ENCODE measurements at regions not wholly inside any gene's neighbourhood (a gene's known extent, or its start where the extent isn't known, plus 50 kb on each side); places are given as distances from the start of the nearest gene placed in this dataset.

DNA sequence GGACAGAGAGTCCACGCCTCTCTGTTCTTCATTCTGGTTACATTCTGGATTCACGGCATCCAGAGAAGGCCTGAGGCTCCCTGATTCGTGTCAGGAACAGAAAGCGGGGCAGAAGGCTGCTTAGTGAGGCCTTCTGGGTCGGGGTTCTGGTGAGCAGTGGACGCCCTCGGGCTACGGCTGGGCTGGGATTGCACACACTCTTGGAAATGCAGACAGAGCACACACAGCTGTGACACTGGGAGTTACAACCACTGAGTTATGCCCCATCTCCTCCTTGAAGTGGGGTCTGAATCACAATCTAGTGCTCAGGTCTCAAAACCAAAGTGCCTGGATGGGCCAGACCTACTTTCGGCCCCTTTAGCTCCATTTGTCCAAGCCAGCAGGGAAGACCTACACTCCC is 156.9 kb upstream of the GDF10 start:
- H3K27me3 ChIP-seq (replicated peaks; ENCODE audit: insufficient read depth): no peaks in the 10 kb centered on the region
- WGBS: 94% methylated on average over 9 of the region's 9 CpGs
- intact Hi-C loops (cut with DNase I): no loop called here
- H3K27ac ChIP-seq: no peak overlapping the region
- DNase-seq (ENCODE audit: low spot score): no peak
- no peak overlapping the region for H3K4me3 ChIP-seq
- no peak for TF ChIP-seq POLR2A (IDR thresholded peaks at IDR 0.05)
- no peak for TF ChIP-seq POLR2AphosphoS5 (IDR thresholded peaks at IDR 0.05)
- TF ChIP-seq, protein P1, sequence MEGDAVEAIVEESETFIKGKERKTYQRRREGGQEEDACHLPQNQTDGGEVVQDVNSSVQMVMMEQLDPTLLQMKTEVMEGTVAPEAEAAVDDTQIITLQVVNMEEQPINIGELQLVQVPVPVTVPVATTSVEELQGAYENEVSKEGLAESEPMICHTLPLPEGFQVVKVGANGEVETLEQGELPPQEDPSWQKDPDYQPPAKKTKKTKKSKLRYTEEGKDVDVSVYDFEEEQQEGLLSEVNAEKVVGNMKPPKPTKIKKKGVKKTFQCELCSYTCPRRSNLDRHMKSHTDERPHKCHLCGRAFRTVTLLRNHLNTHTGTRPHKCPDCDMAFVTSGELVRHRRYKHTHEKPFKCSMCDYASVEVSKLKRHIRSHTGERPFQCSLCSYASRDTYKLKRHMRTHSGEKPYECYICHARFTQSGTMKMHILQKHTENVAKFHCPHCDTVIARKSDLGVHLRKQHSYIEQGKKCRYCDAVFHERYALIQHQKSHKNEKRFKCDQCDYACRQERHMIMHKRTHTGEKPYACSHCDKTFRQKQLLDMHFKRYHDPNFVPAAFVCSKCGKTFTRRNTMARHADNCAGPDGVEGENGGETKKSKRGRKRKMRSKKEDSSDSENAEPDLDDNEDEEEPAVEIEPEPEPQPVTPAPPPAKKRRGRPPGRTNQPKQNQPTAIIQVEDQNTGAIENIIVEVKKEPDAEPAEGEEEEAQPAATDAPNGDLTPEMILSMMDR (IDR thresholded peaks at IDR 0.05): no peak
- H3K36me3 ChIP-seq: no peaks in the 10 kb centered on the region
- H3K4me1 ChIP-seq (replicated peaks): no peaks in the 10 kb centered on the region
- H3K9me3 ChIP-seq: no peaks in the 10 kb centered on the region

DNA sequence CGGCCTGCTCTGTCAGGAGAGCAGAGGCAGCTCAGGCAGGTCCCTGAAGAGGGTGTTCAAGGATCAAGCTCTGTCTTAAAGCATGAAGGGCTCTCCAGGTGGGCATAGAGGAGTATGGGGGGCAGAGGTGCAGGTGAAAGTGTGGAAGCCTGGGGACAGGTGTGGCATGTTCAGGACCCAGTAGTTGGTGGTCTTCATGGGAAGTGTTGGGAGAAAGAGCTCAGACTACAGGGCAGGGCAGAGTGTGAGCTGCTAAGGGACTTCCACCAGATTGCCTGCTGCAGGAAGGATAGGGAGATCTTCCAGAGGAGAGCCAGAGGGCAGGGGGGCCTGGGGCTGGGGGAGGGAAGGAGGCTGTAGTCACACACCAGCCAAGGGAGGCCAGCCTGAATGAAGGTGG is 156.5 kb upstream of the GDF10 start:
- intact Hi-C loops (cut with DNase I): no loop called here
- DNase-seq (ENCODE audit: low spot score): no peak
- H3K27ac ChIP-seq: no peak overlapping the region
- H3K4me1 ChIP-seq (replicated peaks): no peaks in the 10 kb centered on the region
- H3K9me3 ChIP-seq: no peaks in the 10 kb centered on the region
- TF ChIP-seq, protein P1 (IDR thresholded peaks at IDR 0.05): no peak
- no peak for TF ChIP-seq POLR2A (IDR thresholded peaks at IDR 0.05)
- TF ChIP-seq POLR2AphosphoS5 (IDR thresholded peaks at IDR 0.05): no peak
- H3K4me3 ChIP-seq: no peak overlapping the region
- 92% methylated on average over 1 of the region's 1 CpG for WGBS
- H3K27me3 ChIP-seq (replicated peaks; ENCODE audit: insufficient read depth): no peaks in the 10 kb centered on the region
- no peaks in the 10 kb centered on the region for H3K36me3 ChIP-seq

DNA sequence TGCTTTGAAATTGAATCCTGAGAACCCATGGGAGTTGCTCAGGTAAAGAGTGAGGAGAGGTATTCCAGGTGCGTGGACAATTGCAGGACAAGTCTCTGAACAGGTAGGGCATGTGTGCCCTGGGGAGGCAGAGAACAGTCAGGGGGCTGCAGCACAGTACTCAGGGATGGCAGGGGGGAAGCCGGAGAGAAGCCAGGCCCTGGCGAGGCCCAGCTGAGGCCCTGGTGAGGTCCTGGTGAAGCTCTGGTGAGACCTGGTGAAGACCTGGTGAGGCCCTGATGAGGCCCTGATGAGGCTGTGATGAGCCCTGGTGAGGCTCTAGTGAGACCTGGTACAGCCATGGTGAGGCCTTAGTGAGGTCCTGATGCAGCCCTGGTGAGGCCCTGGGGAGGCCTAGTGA is 155.5 kb upstream of the GDF10 start:
- no peaks in the 10 kb centered on the region for H3K9me3 ChIP-seq
- no peak overlapping the region for H3K27ac ChIP-seq
- no peaks in the 10 kb centered on the region for H3K27me3 ChIP-seq (replicated peaks; ENCODE audit: insufficient read depth)
- no peaks in the 10 kb centered on the region for H3K36me3 ChIP-seq
- intact Hi-C loops (cut with DNase I): no loop called here
- no peak overlapping the region for H3K4me3 ChIP-seq
- no peaks in the 10 kb centered on the region for H3K4me1 ChIP-seq (replicated peaks)
- no peak for DNase-seq (ENCODE audit: low spot score)
- 92% methylated on average over 3 of the region's 3 CpGs for WGBS
- TF ChIP-seq, protein P1 (IDR thresholded peaks at IDR 0.05): no peak
- TF ChIP-seq POLR2A (IDR thresholded peaks at IDR 0.05) (no peak), POLR2AphosphoS5 (IDR thresholded peaks at IDR 0.05) (no peak)

- intact Hi-C loops (cut with DNase I): no loop called here
- no peak overlapping the region for H3K4me3 ChIP-seq
- H3K36me3 ChIP-seq: no peaks in the 10 kb centered on the region
- no peaks in the 10 kb centered on the region for H3K9me3 ChIP-seq
- no peak for DNase-seq (ENCODE audit: low spot score)
- H3K27ac ChIP-seq: no peak overlapping the region
- no peaks in the 10 kb centered on the region for H3K27me3 ChIP-seq (replicated peaks; ENCODE audit: insufficient read depth)
- 96% methylated on average over 5 of the region's 5 CpGs for WGBS
- TF ChIP-seq, protein P1 (IDR thresholded peaks at IDR 0.05): no peak
- TF ChIP-seq POLR2AphosphoS5 (IDR thresholded peaks at IDR 0.05): no peak
- no peak for TF ChIP-seq POLR2A (IDR thresholded peaks at IDR 0.05)
- no peaks in the 10 kb centered on the region for H3K4me1 ChIP-seq (replicated peaks)
Measured at GRCh38 chr10:47145290-47145934, 154.6 kb upstream of the GDF10 start.

- H3K27ac ChIP-seq: no peak overlapping the region
- H3K36me3 ChIP-seq: no peaks in the 10 kb centered on the region
- peak; percentile 34 for DNase-seq (ENCODE audit: low spot score)
- intact Hi-C loops (cut with DNase I): no loop called here
- H3K27me3 ChIP-seq (replicated peaks; ENCODE audit: insufficient read depth): no peaks in the 10 kb centered on the region
- WGBS: 49% methylated on average over 3 of the region's 3 CpGs
- H3K9me3 ChIP-seq: no peaks in the 10 kb centered on the region
- peak; percentile 42 for TF ChIP-seq POLR2AphosphoS5 (IDR thresholded peaks at IDR 0.05)
- TF ChIP-seq, protein P1 (IDR thresholded peaks at IDR 0.05): no peak
- H3K4me3 ChIP-seq: no peak overlapping the region
- H3K4me1 ChIP-seq (replicated peaks): no peaks in the 10 kb centered on the region
Measured at GRCh38 chr10:47146572-47146971, 153.4 kb upstream of the GDF10 start.

Data from prostate gland (tissue), 2 donors.